Glutamatergic neuron (in vitro differentiated cells): ENCODE measurements at regions not wholly inside any gene's neighbourhood (a gene's known extent, or its start where the extent isn't known, plus 50 kb on each side); places are given as distances from the start of the nearest gene placed in this dataset.
"Not testable (repeated sequence)": the region's sequence is repeated elsewhere in the genome, so short reads cannot be mapped to it uniquely, and the experiment has no call there.

Experiments
- DNase-seq: peaks from one replicate; pipeline ENCODE4 v3.0.0; 2022
- H3K27ac Mint-ChIP-seq: one replicate; pipeline ENCODE4 v1.8.0; 2020; ENCODE audit warnings: mild to moderate bottlenecking, mixed read lengths, inconsistent platforms; ENCODE audit not compliant: unreplicated experiment
- H3K27me3 Mint-ChIP-seq: one replicate; pipeline ENCODE4 v1.8.0; 2020; ENCODE audit warnings: mild to moderate bottlenecking, moderate library complexity, mixed read lengths, inconsistent platforms; ENCODE audit not compliant: unreplicated experiment
- H3K36me3 Mint-ChIP-seq: one replicate; pipeline ENCODE4 v1.8.0; 2020; ENCODE audit warnings: mild to moderate bottlenecking, mixed read lengths, inconsistent platforms; ENCODE audit not compliant: unreplicated experiment
- H3K4me1 Mint-ChIP-seq: one replicate; pipeline ENCODE4 v1.8.0; 2020; ENCODE audit warnings: mild to moderate bottlenecking, low read depth, mixed read lengths, inconsistent platforms; ENCODE audit not compliant: unreplicated experiment
- H3K4me3 Mint-ChIP-seq: one replicate; pipeline ENCODE4 v1.8.0; 2020; ENCODE audit warnings: mild to moderate bottlenecking, mixed read lengths, inconsistent platforms; ENCODE audit not compliant: unreplicated experiment
- H3K9me3 Mint-ChIP-seq: one replicate; pipeline ENCODE4 v1.8.0; 2020; ENCODE audit warnings: mild to moderate bottlenecking, moderate library complexity, mixed read lengths, inconsistent platforms; ENCODE audit not compliant: unreplicated experiment
- CTCF ChIP-seq: fragments of 200-600 bp; sonication (generic); IDR thresholded peaks from one replicate; pipeline ENCODE4 v1.5.0; 2021; ENCODE audit not compliant: partially characterized antibody, unreplicated experiment

- H3K9me3 Mint-ChIP-seq = not testable (repeated sequence)
Observed at GRCh38 chr9:138203872-138204271, 326.3 kb downstream of the CACNA1B start.

GRCh38 chr9:138206108-138206507, 328.5 kb downstream of the CACNA1B start:
- not testable (repeated sequence) for H3K27ac Mint-ChIP-seq, H3K4me3 Mint-ChIP-seq, H3K4me1 Mint-ChIP-seq, H3K36me3 Mint-ChIP-seq, DNase-seq, H3K27me3 Mint-ChIP-seq, H3K9me3 Mint-ChIP-seq

More at GRCh38 chr9:138203872-138204271, 326.3 kb downstream of the CACNA1B start:
- not testable (repeated sequence) for H3K4me3 Mint-ChIP-seq, DNase-seq, H3K36me3 Mint-ChIP-seq, H3K4me1 Mint-ChIP-seq, H3K27ac Mint-ChIP-seq, H3K27me3 Mint-ChIP-seq

- not testable (repeated sequence) for H3K4me1 Mint-ChIP-seq, H3K9me3 Mint-ChIP-seq, H3K4me3 Mint-ChIP-seq, DNase-seq, H3K27ac Mint-ChIP-seq, H3K27me3 Mint-ChIP-seq, H3K36me3 Mint-ChIP-seq
Observed at GRCh38 chr9:138207300-138208179, 330.0 kb downstream of the CACNA1B start.

GRCh38 chr9:138209071-138209644, 331.6 kb downstream of the CACNA1B start:
- H3K4me3 Mint-ChIP-seq, H3K27me3 Mint-ChIP-seq, H3K36me3 Mint-ChIP-seq, H3K4me1 Mint-ChIP-seq, H3K9me3 Mint-ChIP-seq, H3K27ac Mint-ChIP-seq, DNase-seq: not testable (repeated sequence)

- not testable (repeated sequence) for H3K4me1 Mint-ChIP-seq, DNase-seq, H3K36me3 Mint-ChIP-seq, H3K4me3 Mint-ChIP-seq, H3K9me3 Mint-ChIP-seq, H3K27ac Mint-ChIP-seq, H3K27me3 Mint-ChIP-seq
Observed at GRCh38 chr9:138210388-138210986, 332.9 kb downstream of the CACNA1B start.

GRCh38 chr9:138211070-138211469, 333.5 kb downstream of the CACNA1B start:
- H3K27me3 Mint-ChIP-seq, H3K4me1 Mint-ChIP-seq, H3K27ac Mint-ChIP-seq, DNase-seq, H3K4me3 Mint-ChIP-seq, H3K36me3 Mint-ChIP-seq, H3K9me3 Mint-ChIP-seq: not testable (repeated sequence)

- not testable (repeated sequence) for H3K4me3 Mint-ChIP-seq, H3K36me3 Mint-ChIP-seq, H3K9me3 Mint-ChIP-seq
Observed at GRCh38 chr9:138211544-138212219, 334.1 kb downstream of the CACNA1B start.

GRCh38 chr9:138212811-138213210, 335.2 kb downstream of the CACNA1B start:
- not testable (repeated sequence) for H3K27me3 Mint-ChIP-seq, H3K27ac Mint-ChIP-seq

More at GRCh38 chr9:138211544-138212219, 334.1 kb downstream of the CACNA1B start:
- H3K27me3 Mint-ChIP-seq, H3K4me1 Mint-ChIP-seq, H3K27ac Mint-ChIP-seq: not testable (repeated sequence)
- peak; percentile 29 for TF ChIP-seq CTCF
- peak; percentile 60 for DNase-seq

GRCh38 chr9:138213748-138214147, 336.2 kb downstream of the CACNA1B start:
- not testable (repeated sequence) for H3K27ac Mint-ChIP-seq, H3K4me3 Mint-ChIP-seq, H3K4me1 Mint-ChIP-seq, H3K36me3 Mint-ChIP-seq, H3K27me3 Mint-ChIP-seq, DNase-seq, H3K9me3 Mint-ChIP-seq

More at GRCh38 chr9:138212811-138213210, 335.2 kb downstream of the CACNA1B start:
- DNase-seq, H3K4me1 Mint-ChIP-seq, H3K4me3 Mint-ChIP-seq, H3K9me3 Mint-ChIP-seq, H3K36me3 Mint-ChIP-seq: not testable (repeated sequence)

- not testable (repeated sequence) for H3K9me3 Mint-ChIP-seq, H3K4me1 Mint-ChIP-seq, H3K36me3 Mint-ChIP-seq, DNase-seq, H3K27me3 Mint-ChIP-seq, H3K4me3 Mint-ChIP-seq, H3K27ac Mint-ChIP-seq
Observed at GRCh38 chr9:138214548-138214947, 337.0 kb downstream of the CACNA1B start.

- H3K36me3 Mint-ChIP-seq, H3K4me3 Mint-ChIP-seq, H3K4me1 Mint-ChIP-seq, H3K9me3 Mint-ChIP-seq, H3K27me3 Mint-ChIP-seq, DNase-seq, H3K27ac Mint-ChIP-seq: not testable (repeated sequence)
Observed at GRCh38 chr9:138215588-138215987, 338.0 kb downstream of the CACNA1B start.
